ENCODE measurements at regions not wholly inside any gene's neighbourhood (a gene's known extent, or its start where the extent isn't known, plus 50 kb on each side); places are given as distances from the start of the nearest gene placed in this dataset.

- no peak for ATAC-seq
- Histone ChIP-seq H3K36me3 (no peaks in the 10 kb centered on the region), H3K4me1 (no peaks in the 10 kb centered on the region), H3K4me3 (no peak overlapping the region), H3K27me3 (peaks cover 0 to 3% of the 10 kb centered on the region in 2 donors), H3K27ac (no peak overlapping the region), H3K9me3 (no peaks in the 10 kb centered on the region)
- no peak for TF ChIP-seq CTCF (IDR thresholded peaks at IDR 0.05)
- intact Hi-C loops (cut with DNase I), result no loop called here
- DNase-seq, result no peak
These were observed 83.6 kb upstream of the NPAS2 start for GRCh38 chr2:100736121-100736915.

- Histone ChIP-seq H3K27me3 (no peaks in the 10 kb centered on the region), H3K9me3 (no peaks in the 10 kb centered on the region), H3K27ac (no peak overlapping the region), H3K4me3 (no peak overlapping the region), H3K36me3 (no peaks in the 10 kb centered on the region), H3K4me1 (peaks cover 0 to 3% of the 10 kb centered on the region in 2 donors)
- DNase-seq (no peak), ATAC-seq (no peak)
- intact Hi-C loops (cut with DNase I), result no loop called here
- no peak for TF ChIP-seq CTCF (IDR thresholded peaks at IDR 0.05)
These were observed 80.1 kb upstream of the NPAS2 start for GRCh38 chr2:100739735-100740432.

DNA sequence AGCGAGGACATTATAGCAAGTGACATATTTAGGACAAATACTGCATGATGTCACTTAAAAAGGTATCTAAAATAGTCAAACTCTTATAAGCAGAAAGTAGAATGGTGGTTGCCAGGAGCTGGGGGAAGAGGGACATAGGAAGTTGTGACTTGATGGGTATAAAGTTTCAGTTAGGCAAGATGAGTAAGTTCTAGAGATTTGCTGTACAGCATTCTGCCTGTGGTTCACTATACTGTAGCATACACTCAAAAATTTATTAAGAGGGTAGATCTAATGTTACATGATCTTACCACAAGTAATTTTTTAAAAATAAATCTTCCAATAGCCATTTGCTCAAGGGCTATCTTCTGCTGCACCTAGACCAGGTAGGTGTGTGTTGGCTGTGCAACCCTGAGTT is 78.1 kb upstream of the NPAS2 start:
- Histone ChIP-seq H3K4me1 (peaks cover 0 to 3% of the 10 kb centered on the region in 2 donors), H3K27me3 (no peaks in the 10 kb centered on the region), H3K36me3 (no peaks in the 10 kb centered on the region), H3K9me3 (no peaks in the 10 kb centered on the region), H3K4me3 (no peak overlapping the region), H3K27ac (no peak overlapping the region)
- no peak for TF ChIP-seq CTCF (IDR thresholded peaks at IDR 0.05)
- no peak for DNase-seq
- no peak for ATAC-seq
- intact Hi-C loops (cut with DNase I), result no loop called here

DNA sequence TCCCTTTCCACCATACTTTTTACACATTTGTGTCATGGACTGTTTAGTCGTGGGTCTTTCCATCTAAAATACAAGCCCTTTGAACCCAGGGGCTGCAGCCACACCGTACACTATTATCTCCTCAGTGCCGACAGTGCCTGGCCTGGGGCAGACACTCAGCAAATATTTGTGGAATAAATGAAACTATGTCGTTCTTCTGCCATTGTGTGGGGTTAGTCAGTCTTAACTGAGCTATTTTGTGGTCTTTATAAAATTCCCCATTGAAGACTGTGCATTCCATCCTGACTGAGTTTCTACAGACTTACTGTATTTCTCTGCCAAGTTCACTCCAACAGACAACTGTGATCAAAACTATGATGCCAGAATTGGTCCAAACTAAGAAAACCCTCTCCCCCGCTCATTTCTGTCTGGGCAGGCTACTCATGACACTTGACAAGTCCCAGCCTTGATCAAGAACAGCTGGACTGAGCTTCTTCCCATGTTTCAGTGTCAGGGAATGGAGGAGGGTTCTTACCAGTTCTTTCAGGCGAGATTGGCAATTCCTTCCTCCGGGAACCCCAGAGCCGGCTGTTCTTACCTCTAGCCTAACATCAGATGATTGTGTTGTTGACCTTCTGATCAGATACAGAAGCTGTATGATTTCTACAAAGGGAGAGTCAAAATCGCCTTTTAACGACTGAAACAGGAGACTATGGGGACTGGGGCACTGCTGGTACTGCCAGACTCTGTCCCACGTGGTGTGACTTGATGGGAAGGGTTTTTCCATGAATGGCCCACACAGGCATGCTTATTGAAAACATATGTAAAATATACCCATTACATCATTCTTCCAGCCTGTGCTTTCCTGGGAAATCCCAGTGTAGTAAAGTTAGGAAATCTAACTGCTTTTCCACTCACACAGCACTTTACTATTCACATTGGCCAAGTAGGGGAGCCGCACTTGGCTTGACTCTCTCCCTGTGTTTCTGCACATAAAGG is 77.4 kb upstream of the NPAS2 start:
- Histone ChIP-seq H3K4me3 (no peak overlapping the region), H3K4me1 (peaks cover 0 to 3% of the 10 kb centered on the region in 2 donors), H3K36me3 (no peaks in the 10 kb centered on the region), H3K27me3 (no peaks in the 10 kb centered on the region), H3K9me3 (no peaks in the 10 kb centered on the region), H3K27ac (peak overlapping the region; percentile 45 to 71)
- intact Hi-C loops (cut with DNase I), result no loop called here
- ATAC-seq (peak; percentile 72), DNase-seq (peak in 2 of 4 donors; percentile 81 to 88)
- TF ChIP-seq CTCF (IDR thresholded peaks at IDR 0.05), result no peak
